ENCODE measurements at regions not wholly inside any gene's neighbourhood (a gene's known extent, or its start where the extent isn't known, plus 50 kb on each side); places are given as distances from the start of the nearest gene placed in this dataset.
A peak's percentile ranks its signal among the peaks of the same experiment; 100 is the strongest.

GRCh38 chrX:128458888-128459287 is 406.7 kb upstream of the ACTRT1 start:
- no peak overlapping the region for H3K4me3 ChIP-seq (ENCODE audit: control insufficient read depth, low read depth, low read length)
- TF ChIP-seq, protein P1, sequence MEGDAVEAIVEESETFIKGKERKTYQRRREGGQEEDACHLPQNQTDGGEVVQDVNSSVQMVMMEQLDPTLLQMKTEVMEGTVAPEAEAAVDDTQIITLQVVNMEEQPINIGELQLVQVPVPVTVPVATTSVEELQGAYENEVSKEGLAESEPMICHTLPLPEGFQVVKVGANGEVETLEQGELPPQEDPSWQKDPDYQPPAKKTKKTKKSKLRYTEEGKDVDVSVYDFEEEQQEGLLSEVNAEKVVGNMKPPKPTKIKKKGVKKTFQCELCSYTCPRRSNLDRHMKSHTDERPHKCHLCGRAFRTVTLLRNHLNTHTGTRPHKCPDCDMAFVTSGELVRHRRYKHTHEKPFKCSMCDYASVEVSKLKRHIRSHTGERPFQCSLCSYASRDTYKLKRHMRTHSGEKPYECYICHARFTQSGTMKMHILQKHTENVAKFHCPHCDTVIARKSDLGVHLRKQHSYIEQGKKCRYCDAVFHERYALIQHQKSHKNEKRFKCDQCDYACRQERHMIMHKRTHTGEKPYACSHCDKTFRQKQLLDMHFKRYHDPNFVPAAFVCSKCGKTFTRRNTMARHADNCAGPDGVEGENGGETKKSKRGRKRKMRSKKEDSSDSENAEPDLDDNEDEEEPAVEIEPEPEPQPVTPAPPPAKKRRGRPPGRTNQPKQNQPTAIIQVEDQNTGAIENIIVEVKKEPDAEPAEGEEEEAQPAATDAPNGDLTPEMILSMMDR (conservative IDR thresholded peaks at IDR 0.05; ENCODE audit: control insufficient read depth, insufficient read depth, low read depth, low read length) = no peak
- peak; percentile 0 for DNase-seq (ENCODE audit: low read depth)

DNA sequence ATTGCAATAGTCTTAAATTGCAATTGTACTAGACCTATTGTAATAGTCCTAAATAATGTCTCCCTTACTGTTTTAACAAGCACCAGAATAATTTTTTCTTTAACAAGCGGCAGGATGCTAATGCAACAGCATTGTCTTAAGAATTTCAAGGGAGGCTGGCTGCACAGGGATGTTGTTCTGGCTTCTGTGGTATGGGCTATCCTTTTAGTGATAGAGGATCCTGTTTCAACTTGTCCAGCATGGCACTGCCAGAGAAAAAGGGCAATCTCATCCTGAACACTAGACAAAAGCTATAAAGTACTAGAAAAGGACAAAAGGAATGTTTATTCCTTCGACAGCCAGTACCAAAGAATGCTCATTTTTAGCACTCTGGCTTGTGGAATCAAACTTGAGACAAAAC is 405.5 kb upstream of the ACTRT1 start:
- H3K4me3 ChIP-seq (ENCODE audit: control insufficient read depth, low read depth, low read length) = no peak overlapping the region
- DNase-seq (ENCODE audit: low read depth) = no peak
- TF ChIP-seq, protein P1 (conservative IDR thresholded peaks at IDR 0.05; ENCODE audit: control insufficient read depth, insufficient read depth, low read depth, low read length) = no peak

DNA sequence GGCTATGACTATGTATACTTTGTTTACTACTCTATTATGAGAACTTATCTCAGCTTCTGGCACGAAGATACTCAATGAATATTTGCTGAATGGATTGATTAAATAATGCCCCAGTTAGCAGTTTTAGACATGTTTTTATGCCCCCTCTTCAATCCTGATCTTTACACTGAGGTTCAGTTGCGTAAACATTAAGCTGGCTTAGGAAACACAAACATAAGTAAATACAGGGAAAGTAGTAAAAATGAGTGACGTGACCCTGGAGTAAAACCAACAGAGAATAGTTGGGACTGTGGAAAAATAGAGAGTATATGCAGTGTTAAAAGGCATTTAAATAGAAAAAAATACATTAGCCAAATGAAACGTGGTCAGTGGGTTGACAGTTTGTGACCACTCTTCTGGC is 387.0 kb upstream of the ACTRT1 start:
- TF ChIP-seq, protein P1 (conservative IDR thresholded peaks at IDR 0.05; ENCODE audit: control insufficient read depth, insufficient read depth, low read depth, low read length) = no peak
- no peak for DNase-seq (ENCODE audit: low read depth)
- H3K4me3 ChIP-seq (ENCODE audit: control insufficient read depth, low read depth, low read length) = no peak overlapping the region

DNA sequence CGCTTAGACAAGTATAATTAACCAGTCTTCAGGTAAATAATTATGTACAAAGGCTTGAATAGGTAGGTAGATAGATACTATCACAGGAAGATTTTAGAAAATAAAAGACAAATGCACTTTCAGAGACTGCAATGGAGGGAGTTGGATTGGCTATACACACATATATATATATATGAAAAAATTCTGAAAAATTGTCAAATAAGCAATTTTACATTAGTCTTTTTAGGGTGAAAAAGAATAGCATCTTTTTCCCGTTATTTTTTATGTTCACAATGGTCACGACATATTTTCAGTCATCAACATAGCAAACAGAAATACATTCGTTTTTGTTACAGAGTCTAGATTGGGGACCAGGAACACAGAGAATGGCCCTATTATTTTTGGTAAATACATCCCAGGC is 385.9 kb upstream of the ACTRT1 start:
- TF ChIP-seq, protein P1 (conservative IDR thresholded peaks at IDR 0.05; ENCODE audit: control insufficient read depth, insufficient read depth, low read depth, low read length) = no peak
- no peak overlapping the region for H3K4me3 ChIP-seq (ENCODE audit: control insufficient read depth, low read depth, low read length)
- DNase-seq (ENCODE audit: low read depth) = no peak

DNA sequence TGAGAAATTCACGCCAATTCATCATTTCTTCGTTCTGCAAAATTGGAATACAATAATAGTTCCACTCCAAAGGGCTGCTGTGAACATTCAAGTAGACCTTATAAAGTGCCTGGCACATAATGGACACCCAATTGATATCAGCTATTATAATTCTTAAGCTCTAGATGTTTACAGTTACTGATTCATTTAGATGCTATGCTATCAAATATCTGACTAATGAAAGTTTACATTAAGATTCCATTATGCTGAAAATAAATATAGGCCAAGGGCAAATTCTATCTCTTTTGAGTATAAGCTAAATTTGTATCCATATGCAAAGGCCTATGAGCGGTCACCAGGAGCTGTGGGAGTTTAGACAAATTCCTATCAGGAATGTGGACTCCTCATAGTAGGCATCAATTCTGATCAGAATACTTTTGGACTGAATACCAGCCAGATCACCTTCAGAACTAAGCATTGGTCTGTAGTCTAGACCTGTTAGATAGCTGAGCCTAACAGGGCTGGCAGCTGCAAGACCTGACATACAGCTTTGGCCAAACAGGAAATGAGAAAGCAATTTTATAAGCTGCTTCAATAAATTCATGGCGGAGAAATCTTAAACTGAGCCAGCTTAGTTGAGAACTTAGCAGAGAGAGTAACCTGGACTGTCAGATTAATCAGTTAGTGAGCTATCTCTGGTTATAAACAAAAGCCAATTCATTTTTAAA is 384.3 kb upstream of the ACTRT1 start:
- H3K4me3 ChIP-seq (ENCODE audit: control insufficient read depth, low read depth, low read length) = no peak overlapping the region

GRCh38 chrX:128425546-128425945 is 373.3 kb upstream of the ACTRT1 start:
- TF ChIP-seq, protein P1 (conservative IDR thresholded peaks at IDR 0.05; ENCODE audit: control insufficient read depth, insufficient read depth, low read depth, low read length) = no peak

More for the DNA sequence above, 384.3 kb upstream of the ACTRT1 start:
- TF ChIP-seq, protein P1 (conservative IDR thresholded peaks at IDR 0.05; ENCODE audit: control insufficient read depth, insufficient read depth, low read depth, low read length) = no peak
- DNase-seq (ENCODE audit: low read depth) = no peak

More at GRCh38 chrX:128425546-128425945, 373.3 kb upstream of the ACTRT1 start:
- no peak for DNase-seq (ENCODE audit: low read depth)
- H3K4me3 ChIP-seq (ENCODE audit: control insufficient read depth, low read depth, low read length) = no peak overlapping the region

Measured in fibroblast of mammary gland (primary cell).